GM19240 (cell line): ENCODE measurements at regions not wholly inside any gene's neighbourhood (a gene's known extent, or its start where the extent isn't known, plus 50 kb on each side); places are given as distances from the start of the nearest gene placed in this dataset.

Source experiments
- DNase-seq: peaks from one replicate; pipeline ENCODE4 v3.0.0; 2011; ENCODE audit warnings: low spot score; ENCODE audit not compliant: insufficient read length

DNA sequence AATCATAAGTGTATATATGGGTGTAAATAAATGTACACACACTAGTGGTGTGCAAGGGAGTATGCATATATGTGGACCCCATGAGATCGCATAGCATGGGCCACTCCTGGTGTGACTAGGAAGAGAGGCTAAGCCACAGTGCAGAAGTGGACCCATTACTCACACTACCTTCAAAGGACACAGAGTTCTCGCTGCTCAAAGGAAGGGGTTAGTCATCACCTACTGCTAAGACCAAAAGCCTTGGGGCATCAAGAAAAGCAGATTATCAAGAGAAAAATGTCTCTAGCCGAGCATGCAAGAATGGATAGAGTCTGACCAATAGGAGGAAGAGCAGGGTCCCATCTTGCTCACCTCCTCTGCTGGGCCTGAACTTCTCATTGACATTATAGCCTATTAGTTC is 195.5 kb downstream of the MAFB start:
- DNase-seq: no peak

DNA sequence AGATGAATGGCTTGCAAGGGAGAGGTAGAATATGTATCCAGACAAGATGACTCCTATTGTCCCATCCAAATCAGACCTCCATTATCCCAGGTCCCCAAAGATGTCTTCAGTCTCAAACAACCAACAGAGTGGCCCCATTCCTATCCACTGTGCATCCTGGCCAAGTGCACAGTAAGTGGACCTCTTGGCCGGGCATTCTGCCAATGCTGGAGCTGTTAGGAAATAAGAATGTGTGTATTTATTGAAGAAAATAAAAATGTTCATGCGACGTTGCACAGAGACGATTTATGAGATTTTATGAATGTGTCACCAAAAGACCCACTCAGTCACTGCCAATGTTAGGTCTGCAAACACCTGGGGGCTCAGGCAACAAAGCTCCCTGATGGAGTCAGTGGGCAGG is 196.0 kb downstream of the MAFB start:
- DNase-seq: no peak

DNA sequence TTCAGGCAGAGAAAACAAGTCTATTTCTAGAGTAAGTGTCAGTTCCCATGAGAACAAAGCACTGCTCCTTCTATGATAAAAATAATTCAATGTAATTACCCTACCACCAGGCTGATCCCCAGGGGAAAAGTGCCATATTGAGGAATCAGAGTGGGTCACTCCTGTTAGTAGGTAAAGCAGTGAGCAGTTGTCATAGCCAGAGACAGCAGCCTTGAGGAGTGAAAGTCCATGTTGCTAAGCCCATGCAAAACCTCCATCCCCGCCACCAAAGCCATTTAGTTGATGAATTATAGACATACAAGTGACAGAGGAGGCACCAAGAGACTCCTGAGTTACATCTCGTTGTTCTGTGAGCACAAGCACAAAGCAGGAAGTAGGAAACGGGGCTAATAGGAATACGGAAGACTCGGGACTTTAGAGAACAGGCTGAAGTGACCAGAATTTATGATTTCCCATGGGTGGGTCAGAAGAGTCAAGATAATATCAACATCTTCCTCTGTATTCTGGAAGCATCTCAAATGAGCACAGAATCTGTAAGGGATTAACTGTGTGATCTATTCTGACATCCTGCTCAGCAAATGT is 197.9 kb downstream of the MAFB start:
- DNase-seq: no peak

DNA sequence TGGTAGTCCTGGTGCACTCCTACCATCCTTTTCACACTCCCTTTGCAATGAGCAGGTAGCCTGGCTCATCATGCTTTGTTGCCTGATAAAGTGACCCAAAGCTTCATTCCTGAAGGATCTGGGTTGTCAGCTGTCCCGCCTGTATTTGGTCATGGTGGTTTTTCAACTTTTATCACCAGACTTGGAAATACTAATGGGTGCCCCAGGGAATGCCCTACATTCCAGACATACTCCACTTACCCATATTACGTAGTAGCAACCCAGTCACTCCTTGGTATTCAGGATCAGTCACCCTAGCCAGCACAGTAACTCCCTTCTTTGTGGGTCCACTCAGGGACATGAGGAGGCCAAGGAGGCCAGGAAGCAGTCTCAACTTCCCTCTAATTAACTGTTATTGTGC is 199.2 kb downstream of the MAFB start:
- DNase-seq: no peak

DNA sequence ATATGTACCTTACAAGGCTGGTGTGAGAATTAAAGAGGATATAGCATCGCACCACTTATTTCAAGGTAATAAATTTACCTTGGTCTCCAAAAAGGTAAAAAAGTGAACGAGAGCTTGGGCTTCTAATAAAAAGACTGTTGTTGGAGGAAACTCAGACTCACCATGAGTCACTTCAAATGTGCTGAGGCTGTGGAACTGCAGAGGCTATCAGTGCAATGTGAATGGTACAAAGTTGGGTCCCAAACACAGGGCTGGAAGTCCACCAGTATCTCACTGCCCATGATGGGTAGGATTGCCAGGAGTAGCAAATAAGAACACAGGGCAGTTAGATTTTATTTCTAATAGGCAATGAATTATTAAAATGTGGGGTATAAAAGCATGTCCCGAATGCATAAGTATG is 200.6 kb downstream of the MAFB start:
- DNase-seq: no peak

DNA sequence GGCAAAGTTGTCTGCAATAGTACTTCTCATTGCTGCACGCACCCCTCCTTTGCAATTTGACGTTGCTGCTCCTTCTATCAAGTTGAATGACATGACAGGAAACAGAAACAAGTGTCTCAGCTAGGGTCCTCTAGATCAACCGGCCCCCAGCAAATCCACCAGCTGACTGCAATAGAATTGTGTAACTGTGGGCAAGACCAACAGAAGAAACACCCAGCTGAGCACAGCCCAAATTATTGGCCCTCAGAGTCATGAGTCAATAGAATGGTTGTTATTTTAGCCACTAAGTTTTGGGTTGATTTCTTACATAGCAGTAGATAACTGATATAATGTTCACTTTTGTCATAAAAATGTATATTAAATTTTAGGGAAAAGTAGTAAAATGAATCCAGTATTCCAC is 202.7 kb downstream of the MAFB start:
- no peak for DNase-seq

DNA sequence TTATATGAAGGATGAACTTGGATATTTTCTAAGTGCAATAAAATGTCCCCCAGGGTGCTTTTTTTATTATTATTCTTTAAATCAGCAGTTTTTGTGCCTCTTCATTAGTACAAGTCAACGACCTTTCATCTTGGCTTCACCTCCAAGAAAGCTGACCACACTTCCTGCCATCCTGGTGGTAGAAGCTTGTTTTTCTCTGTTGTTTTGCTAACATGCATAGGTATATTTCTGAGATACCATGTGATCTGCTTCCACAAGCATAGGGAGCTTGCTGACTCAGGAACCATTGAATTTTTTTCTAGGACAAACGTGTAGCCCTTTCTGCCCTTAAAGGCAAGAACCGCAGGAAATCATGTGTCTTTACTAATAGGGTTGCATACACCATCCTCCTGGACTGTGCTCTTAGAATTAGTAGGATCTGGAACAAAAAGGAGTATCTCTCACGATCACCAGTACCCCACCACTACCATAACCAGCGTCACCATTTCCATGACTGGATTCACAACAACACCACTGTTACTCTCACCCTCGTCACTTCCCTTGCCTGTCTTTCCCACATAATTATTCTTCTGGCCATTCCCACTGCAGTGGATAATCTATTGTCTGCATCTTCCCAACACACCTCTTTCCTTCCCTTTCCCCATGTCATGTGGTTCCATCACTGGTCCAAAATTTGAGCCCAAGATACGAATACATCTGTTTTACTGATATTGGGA is 207.1 kb downstream of the MAFB start:
- DNase-seq: no peak

DNA sequence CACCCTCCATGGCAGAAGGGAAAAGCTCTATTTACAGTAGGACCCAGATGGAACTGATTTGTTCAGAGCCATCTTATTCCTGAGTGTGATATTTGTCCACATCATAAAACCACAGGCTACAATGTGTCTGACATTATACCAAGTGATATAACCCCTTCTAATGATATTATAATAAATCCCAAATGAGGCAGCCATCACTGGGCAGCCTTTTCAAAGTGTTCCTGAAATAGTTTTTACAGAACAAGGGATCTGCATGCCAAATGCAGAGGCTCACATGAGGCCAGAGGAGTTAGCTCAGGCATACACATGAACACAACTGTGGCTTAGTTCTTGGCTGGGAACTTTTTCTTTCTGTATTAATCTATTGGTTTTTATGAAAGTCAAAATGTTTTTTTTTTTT is 207.7 kb downstream of the MAFB start:
- DNase-seq: no peak

DNA sequence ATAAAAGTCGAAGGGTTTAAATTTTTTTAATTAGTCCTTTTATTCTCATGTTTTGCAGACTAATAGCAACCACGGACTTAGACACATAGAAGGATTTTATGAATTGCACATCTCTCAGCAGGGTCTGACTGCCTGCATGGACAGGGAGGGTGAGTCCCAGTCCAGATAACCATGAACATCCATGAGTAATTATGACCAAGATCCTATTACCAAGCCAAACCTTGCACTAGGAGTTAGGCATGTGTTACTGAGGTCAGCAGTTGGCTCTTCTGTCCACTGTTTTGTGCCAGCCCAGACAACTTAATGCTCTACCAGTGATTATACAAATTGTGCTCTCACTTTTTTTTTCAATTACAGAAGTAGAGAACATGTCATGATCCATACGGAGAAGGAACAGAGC is 211.2 kb downstream of the MAFB start:
- DNase-seq: no peak

DNA sequence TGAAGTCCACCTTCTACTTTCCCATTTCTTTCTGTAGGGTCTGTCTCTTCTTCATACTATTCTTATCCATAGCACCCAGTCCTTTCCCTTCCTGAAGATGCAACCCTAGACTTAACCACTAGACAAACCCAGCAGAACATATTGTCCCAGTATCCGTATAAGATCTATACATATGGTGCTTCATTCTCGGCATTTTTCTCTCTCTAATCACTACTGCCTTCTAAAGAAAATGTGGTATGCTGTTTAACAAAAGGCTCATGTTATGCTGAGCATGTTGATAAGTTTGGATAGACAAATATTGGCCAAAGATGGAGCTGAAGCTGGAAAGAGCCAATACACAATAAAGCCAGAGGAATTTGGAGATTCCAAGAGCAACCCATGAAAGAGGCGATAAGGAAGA is 212.6 kb downstream of the MAFB start:
- no peak for DNase-seq

DNA sequence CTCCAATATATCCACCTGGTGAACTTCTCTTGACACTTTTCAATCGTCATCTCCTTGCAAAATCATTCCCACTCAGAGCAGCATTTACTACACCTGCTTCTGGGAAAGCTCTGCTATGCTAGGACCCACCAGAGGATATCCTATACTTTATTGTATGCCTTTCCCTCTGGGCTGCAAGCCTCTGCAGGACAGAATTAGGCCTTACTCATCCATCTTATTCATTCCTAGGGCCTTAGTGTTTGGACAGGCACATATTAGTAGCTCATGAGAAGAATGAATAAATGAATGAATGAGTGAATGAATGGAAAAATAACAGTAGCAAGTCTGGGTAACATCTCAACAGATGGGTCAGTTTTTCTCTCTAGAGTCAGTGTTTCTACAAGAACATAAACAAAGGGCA is 216.1 kb downstream of the MAFB start:
- no peak for DNase-seq

DNA sequence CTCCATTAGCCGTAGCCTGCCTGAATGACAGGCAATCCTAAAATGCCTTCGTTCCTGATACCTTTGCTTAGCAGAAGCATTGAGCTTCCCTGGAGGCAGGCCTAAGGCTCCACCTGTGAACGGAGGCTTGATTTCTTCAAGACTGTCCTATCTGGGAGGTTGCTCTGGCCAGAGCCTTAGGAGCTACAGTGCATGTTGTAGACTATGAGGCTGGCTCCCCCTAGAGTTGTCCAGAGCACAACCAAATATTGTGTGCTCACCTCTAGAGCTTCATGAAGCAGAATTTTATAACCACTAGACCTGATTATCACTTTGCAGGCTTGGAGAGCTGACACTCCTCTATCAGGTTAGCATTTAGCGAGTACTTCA is 217.8 kb downstream of the MAFB start:
- DNase-seq: no peak

DNA sequence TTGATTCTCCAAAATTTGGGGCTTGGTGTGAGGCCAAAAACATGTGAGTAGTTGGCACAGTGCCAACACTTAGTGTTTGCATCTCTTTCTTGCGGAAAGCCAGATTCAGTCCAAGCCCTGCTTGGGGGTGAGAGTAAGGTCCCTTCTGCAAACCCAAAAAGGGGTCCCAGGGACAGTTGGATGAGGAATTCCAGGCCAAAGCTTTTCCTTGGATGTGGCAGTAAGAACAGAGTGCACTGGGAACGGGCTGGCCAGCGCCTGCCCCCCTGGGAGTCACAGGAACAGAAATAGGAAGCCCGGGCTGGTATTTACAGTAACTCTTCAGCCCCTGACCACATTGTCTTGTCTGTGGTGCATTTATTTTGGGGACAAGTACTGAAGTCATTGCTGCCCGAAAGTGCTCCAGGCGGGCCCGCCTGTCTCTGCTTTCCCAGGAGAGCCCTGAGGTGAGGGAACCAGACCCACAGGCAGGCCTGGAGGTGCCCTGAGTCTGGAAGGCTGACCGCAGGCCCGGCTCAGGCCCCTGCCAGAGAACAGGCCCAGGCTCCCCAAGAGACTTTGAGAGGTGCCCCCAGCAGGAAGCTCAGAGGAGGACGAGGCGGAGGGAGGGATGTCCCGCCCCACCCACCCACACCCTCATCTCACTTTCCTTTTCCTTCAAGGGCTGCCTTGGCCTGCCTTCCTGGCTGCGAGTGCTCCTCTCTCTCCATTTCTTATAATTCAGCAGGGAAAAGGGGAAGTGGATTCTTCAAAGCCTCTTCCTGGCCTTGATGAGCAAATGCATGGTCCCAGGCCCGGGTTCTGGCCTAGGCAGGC is 218.4 kb downstream of the MAFB start:
- no peak for DNase-seq

DNA sequence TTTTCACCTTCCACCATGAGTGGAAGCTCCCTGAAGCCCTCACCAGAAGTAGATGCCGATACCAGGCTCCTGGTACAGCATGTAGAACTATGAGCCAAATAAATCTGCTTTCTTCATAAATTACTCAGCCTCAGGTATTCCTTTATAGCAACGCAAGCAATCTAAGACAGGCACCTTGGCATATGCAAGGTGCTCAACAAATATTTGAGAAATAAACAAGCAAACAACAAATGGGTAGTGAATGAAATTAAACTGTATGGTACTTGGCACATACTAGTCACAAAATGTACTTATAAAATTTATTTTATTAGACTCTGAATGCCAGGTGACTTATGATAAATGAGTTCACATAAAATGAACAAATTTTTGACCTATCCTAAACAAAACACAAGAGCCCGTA is 220.3 kb downstream of the MAFB start:
- no peak for DNase-seq

DNA sequence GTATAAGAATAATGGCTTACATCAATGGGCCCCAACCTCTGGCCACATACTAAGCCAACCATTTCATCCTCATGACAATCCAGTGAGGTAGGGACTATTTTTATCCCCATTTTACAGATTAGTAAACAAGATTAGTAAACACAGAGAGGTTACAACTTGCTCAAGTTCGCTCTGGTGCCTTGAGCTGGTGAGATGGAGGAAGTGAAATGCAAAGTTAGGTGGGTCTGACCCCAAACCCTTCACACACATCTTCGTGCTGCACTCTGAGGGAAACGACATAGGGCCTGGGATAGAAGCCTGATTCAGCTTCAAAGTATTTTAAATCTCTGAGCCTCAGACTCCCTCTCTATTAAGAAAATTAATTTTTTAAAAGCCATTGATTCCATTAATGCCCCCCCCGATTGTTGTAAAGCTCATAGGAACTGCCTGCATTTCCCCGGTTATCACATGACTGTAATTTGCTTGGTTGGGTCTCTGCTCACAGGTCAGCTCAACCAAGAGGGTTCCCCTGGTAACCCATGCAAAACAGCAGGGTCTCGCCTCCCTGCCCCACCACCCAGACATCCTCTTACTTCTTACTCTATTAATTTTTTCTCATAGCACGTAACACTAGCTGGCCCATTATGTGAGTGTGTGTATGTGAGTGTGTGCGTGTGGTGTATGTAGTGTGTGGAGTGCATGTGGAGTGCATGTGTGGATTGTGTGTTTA is 221.2 kb downstream of the MAFB start:
- no peak for DNase-seq

DNA sequence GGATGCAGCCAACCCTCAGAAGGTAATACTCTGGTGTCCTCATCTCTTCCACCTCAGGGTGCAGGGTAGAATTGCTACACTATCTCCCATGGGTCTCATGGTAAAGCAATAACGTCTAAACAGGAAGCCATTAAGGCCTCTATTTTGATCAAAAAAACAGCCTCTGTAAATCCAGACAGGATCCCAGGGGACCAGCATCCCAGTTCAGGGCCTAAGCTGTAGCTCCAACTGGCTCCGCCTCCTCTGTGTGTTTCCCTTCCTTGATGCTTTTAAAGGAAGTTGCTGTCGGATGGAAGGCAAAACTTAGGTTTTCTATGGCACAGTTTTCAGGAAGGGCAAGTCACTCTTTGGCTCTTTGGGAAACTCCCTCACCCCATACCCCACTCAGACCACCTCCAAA is 222.0 kb downstream of the MAFB start:
- no peak for DNase-seq

DNA sequence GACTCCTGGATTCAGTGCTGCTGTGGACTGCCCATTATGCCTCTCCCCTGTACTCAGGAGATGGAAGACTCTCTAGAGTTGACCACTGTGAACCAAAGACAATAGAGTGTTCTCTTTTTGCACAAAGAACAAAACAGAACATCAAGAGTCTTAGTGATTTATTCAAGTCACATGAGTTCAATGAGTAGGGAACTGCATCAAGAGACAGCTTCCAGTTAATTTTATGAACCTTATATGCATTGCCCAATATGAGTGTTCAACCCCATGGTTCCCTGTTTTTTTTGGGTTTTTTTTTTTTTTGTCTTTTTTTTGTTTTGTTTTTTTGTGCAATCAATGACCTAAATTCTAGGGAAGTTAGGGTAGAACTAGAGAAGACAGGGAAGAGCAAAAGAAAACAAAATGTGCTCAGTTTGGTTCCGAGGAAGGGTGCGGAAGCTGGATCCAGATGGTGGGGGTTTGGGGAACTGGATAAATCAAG is 224.3 kb downstream of the MAFB start:
- DNase-seq: no peak

DNA sequence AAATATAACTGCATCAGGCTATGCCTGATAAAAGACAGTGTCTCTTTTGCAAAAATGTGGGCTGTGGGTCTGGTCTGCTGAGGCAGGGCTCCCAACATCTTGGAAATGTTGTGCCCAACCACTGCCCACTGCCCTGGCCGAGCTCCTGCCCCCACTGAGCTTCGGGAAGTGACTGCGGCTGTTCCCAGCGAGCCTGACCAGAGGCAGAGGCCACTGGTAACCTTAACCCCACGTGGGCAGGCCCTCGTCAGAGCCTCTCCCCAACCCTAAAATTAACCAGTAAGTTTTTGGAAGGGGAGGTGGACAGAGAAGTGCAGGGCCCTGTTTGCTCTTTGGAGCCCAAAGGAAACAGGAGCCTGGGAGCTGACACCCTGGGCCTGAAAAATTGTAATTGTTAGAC is 225.9 kb downstream of the MAFB start:
- DNase-seq: no peak

DNA sequence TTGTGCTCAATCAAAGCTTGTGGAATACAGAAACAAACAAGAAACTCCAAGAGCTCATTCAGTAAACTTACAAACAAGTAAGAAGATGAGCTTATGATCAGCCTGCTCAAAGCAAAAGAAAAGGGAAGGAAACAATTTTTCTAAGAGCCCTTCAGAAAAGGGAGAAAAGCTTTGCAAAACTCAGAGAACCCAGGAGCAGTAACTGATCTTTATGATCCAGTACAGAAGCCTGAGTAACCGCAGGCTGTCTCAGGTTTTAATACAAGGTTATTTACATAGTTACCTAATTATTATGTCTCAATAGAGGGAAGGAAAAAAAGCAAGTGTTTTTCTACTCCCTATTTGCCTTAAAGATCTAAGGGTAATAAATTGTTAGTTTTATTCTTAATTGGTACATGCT is 226.5 kb downstream of the MAFB start:
- no peak for DNase-seq

DNA sequence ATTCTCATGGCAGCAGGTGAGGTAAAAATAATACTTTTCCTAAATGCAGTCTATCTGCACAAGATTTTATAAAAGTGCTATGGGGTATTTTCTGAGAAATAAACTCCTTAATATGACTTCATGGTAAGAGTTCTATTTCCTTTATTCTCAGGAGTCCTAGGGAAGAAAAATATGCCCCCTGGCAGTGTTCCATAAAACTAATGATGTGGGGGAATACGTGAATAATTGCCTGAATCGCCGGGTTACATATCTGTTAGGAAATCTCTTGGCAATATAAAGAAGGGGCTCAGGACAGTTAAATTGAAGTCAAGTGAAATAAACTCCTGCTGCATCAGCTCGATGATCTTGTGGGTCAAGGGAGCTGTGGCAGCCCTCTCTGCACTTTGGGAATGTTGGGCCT is 229.7 kb downstream of the MAFB start:
- DNase-seq: no peak

DNA sequence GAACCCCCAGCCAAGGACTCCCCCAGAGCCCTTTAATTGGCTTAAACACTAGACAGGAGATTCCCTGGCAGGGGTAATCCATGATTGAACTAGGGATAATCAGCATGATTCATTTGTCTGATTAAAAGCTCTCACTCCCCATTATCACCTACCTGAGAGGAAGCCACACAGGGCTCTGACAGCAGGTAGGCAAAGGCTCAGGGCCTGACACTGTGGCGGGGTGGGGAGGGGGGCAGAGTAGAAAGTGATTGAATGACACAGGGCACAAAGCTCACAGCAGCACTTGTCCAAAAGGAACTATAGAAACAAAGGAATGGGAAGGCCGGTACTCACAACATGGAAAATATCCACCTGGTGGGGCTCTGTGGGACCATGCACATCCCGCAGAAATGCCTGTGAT is 231.6 kb downstream of the MAFB start:
- DNase-seq: no peak

DNA sequence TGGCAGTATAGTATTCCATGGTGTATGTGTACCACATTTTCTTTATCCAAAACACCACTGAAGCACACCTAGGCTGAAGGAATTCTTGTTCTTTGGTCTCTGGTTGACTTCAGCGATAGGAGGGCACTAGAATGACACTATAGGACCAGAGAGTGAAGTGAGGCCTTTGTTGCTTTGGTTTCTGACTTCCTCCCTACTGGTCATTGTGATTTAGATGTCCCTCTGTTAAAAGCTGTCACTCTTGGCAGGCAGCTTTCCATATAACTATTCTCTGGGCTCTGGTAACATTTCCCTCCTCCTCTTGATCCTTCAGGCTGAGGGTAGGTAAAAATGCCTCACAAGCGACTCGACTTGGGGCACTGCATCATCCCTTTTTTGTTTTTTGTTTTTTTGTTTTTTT is 236.3 kb downstream of the MAFB start:
- DNase-seq: no peak
